ENCODE measurements at regions not wholly inside any gene's neighbourhood (a gene's known extent, or its start where the extent isn't known, plus 50 kb on each side); places are given as distances from the start of the nearest gene placed in this dataset.
A peak's percentile ranks its signal among the peaks of the same experiment; 100 is the strongest.
"Not testable (repeated sequence)": the region's sequence is repeated elsewhere in the genome, so short reads cannot be mapped to it uniquely, and the experiment has no call there.

GRCh38 chr10:2627969-2628368, 439.4 kb upstream of the PFKP start:
- no peak for DNase-seq (ENCODE audit: low read depth)

- DNase-seq (ENCODE audit: low read depth) = no peak
Observed at GRCh38 chr10:2625094-2625493, 442.3 kb upstream of the PFKP start.

- DNase-seq (ENCODE audit: low read depth) = no peak
Observed at GRCh38 chr10:2623675-2624274, 443.6 kb upstream of the PFKP start.

- no peak for DNase-seq (ENCODE audit: low read depth)
Observed at GRCh38 chr10:2620827-2621521, 446.4 kb upstream of the PFKP start.

GRCh38 chr10:2619916-2620315, 447.4 kb upstream of the PFKP start:
- no peak for DNase-seq (ENCODE audit: low read depth)

- DNase-seq (ENCODE audit: low read depth) = peak; percentile 2
Observed at GRCh38 chr10:2619472-2619871, 447.9 kb upstream of the PFKP start.

- DNase-seq (ENCODE audit: low read depth) = no peak
Observed at GRCh38 chr10:2618690-2619089, 448.7 kb upstream of the PFKP start.

DNA sequence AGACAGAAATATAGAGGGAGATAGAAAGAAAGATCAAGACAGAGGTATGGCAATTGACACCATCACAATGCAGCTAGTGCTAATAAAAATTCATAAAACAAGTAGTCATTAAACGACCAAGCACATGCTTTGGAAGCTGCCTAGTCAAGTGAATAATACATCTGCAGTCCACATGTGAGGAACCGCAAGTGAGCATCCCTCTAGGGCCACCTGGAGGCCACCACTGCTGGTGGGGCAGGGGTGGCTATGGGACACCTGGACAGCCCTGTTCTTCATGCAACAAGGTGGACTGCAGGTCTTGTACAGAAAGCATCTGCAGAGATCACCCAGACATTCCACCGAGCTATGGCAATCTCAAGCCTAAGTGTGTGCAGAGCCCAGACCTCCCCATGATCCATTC, 451.1 kb upstream of the PFKP start:
- DNase-seq (ENCODE audit: low read depth) = no peak

DNA sequence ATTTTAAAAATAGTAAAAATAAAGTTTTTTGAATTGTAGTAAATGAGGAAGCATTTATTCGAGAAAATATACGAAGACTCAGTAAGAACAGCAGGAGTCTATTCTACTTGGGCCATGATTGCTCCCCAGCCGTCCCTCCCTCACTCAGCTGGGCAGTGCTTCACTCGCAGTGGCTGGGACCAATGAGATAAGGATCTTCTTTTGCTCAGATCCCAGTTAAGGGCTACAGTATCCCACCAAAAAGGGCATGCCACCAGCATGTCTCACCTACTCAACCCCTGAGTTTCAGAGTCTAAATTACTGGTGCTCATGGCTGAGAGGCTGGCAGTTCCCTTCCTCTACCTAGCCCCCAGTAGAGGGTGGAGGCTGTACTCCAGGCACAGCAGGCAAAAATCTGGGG, 455.7 kb upstream of the PFKP start:
- no peak for DNase-seq (ENCODE audit: low read depth)

DNA sequence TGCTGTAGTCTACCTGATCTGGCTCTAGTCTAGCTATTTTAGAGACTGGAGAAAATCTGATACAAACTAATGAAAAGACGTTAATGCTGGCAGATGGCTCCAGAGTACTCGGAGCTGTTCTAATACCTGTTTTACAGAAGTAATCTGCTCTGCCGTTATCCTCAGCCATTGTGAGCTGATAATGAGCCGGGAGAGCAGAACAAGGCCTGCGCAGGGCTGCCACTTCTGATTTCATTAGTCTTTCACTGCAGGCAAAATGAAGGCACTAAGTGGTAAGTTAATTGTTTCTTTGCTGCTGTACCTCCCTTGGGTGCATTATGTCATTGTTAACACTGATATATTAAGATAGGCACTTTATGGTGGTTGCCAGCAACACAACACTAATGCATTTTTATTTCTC, 456.4 kb upstream of the PFKP start:
- DNase-seq (ENCODE audit: low read depth) = no peak

- no peak for DNase-seq (ENCODE audit: low read depth)
Observed at GRCh38 chr10:2604891-2605290, 462.5 kb upstream of the PFKP start.

DNA sequence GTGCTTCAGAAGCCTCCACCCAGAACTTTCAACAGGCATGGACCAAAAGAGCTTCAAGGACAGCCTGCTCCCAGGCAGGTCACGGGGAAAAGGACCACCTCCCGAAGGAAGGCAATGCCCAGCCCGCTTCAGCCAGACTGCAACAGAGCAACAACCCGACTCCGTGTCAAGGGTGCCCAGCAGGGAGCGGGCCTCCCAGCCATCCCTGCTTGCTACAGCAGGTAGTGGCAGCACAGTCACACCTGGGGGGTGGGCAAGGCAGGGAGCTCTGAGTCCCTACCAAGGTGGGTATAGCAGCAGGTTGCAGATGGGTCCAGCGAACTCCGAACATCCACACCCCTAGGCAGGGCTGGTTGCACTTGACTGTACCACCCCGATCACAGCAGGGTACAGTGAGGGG, 467.8 kb upstream of the PFKP start:
- no peak for DNase-seq (ENCODE audit: low read depth)

DNA sequence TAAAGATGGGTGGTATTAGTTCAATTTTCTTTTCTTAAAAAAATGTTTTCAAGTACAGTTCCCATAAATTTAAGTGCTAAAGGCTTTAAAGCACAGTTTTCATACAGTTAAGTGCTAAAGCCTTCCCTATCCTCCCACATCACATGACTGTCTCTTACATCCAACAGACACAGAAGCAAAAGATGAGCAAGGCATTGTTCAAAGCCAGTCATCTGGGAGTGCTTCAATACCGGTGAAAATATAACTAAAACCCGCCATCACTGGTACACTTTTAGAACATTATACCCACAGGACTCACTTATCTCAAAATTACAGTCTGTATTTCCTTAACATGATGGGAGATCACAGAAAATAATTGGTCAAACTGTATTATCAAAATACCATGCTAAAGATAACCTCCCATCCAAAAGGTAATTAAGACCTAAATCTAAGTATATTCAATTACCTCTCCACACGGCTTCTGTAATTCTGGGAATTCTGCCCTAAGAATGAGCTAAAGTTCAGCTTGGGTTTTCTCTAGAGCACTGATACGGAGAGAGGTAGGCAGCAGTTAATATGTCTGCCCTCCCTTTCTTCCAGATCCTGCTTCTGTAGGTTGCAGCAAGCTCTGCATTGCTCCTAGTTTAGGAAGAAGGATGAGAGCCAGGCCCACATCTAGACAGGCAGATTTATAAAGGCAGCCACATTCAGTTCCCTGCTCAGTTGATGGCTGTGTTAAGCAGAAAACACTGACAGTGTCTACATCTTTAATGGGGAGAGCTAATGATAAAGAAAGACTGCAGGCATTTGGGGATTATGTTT, 474.8 kb upstream of the PFKP start:
- DNase-seq (ENCODE audit: low read depth) = no peak

DNA sequence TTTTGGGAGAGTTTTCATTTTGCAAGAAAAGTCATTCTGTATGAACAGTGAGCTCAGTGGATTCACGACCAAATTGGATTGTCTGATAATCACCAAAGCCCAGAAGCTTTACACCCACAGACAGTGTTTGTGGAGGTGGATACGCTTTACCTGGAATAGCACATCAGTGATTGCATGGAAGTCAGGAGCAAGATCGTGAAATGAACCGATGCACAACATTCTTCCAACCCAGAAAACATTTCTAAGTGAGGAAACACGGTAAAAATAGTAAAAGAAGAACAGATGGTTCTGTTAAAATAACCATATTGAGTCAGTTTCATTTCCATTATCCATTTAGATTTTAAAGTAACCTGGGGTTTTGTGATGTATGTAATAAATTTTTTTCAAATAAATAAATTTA, 478.2 kb upstream of the PFKP start:
- DNase-seq (ENCODE audit: low read depth) = no peak

- DNase-seq (ENCODE audit: low read depth) = no peak
Observed at GRCh38 chr10:2584385-2584784, 483.0 kb upstream of the PFKP start.

DNA sequence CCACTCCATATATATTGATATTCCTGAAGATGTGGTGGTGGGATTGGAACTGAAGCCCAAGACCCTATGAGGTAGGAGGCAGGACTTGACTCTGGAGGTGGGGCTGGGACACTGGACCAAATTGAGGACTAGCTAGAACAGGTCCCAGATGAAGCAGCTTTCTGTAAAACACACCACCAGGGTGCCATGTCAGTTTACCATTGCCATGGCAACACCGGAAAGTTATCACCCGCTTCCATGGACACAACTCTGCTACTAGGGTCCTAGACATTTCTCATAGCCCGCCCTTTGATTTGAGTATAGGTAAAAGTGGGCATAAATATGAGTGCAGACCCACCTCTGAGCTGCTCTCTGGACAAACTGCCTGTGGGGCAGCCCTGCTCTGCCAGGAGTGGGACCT, 490.5 kb upstream of the PFKP start:
- no peak for DNase-seq (ENCODE audit: low read depth)

GRCh38 chr10:2575460-2575859, 491.9 kb upstream of the PFKP start:
- no peak for DNase-seq (ENCODE audit: low read depth)

- no peak for DNase-seq (ENCODE audit: low read depth)
Observed at GRCh38 chr10:2572611-2573010, 494.7 kb upstream of the PFKP start.

GRCh38 chr10:2556883-2557282, 510.5 kb upstream of the PFKP start:
- DNase-seq (ENCODE audit: low read depth) = no peak

DNA sequence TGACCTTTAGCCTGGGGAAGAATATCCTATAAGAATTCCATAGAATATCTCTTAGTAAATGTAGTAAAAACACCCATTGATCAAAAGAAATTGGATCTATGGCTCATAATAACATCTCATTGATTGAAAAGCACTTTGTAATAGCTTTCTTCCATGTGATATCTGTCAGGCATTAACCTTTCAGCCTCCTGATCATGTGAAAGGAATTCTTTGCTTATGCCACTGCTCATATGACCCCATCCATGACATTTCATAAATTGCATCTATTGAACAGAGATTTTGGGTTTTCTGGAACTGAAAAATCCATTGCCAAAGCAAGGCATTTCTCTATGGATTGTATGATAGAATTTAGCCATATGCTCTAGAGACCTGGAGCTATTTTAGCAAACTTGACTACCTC, 519.3 kb upstream of the PFKP start:
- DNase-seq (ENCODE audit: low read depth) = no peak

- DNase-seq (ENCODE audit: low read depth) = no peak
Observed at GRCh38 chr10:2547606-2548005, 519.7 kb upstream of the PFKP start.

- not testable (repeated sequence) for DNase-seq (ENCODE audit: low read depth)
Observed at GRCh38 chr10:2546894-2547293, 520.5 kb upstream of the PFKP start.

GRCh38 chr10:2543974-2544373, 523.4 kb upstream of the PFKP start:
- no peak for DNase-seq (ENCODE audit: low read depth)
